IMR-90 (cell line): ENCODE measurements at regions not wholly inside any gene's neighbourhood (a gene's known extent, or its start where the extent isn't known, plus 50 kb on each side); places are given as distances from the start of the nearest gene placed in this dataset.
A peak's percentile ranks its signal among the peaks of the same experiment; 100 is the strongest.

Source experiments
- ATAC-seq: fragments of 200-7000 bp; cut with Tn5 transposase; 2 replicates; pipeline ENCODE4 v1.9.1; 2020; ENCODE audit warnings: low read depth, mild to moderate bottlenecking, moderate library complexity
- BruUV-seq: library from RNA; stranded (reverse); fragments of 400-500 nt; replicated peaks from 2 replicates; lab custom pipeline; 2021; lab: Mats Ljungman, UMichigan
- CTCF ChIA-PET: fragments of 300-600 bp; formaldehyde crosslinking; extraction: SDS; loops from one replicate; lab custom pipeline; 2021; ENCODE audit warnings: antibody characterized with exemption; lab: Yijun Ruan, JAX
- POLR2A ChIA-PET: fragments of 300-600 bp; sonication (Branson Sonifier 250); formaldehyde crosslinking; loops from one replicate; lab custom pipeline; 2022; ENCODE audit warnings: antibody characterized with exemption; ENCODE audit not compliant: unreplicated experiment; lab: Charles Lee
- DNase-seq: peaks from one replicate; pipeline ENCODE4 v3.0.0; 2013
- H2AFZ ChIP-seq: replicated peaks from 2 replicates; pipeline ENCODE3; 2013; ENCODE audit warnings: low read length, mild to moderate bottlenecking; ENCODE audit not compliant: poor library complexity
- H2AK5ac ChIP-seq: 2 replicates; pipeline ENCODE4 v1.6.1; 2013; ENCODE audit warnings: low read depth, low read length, inconsistent platforms
- H2AK9ac ChIP-seq: replicated peaks from 2 replicates; pipeline ENCODE3; 2013; ENCODE audit warnings: mild to moderate bottlenecking, low read depth, low read length, moderate library complexity; ENCODE audit not compliant: poor library complexity
- H2BK120ac ChIP-seq: 2 replicates; pipeline ENCODE4 v1.6.1; 2013; ENCODE audit warnings: low read depth, low read length, inconsistent platforms
- H2BK15ac ChIP-seq: 3 replicates; pipeline ENCODE4 v1.6.1; 2013; ENCODE audit warnings: low read depth, low read length, inconsistent platforms
- H2BK20ac ChIP-seq: 2 replicates; pipeline ENCODE4 v1.6.1; 2013; ENCODE audit warnings: low read depth, mild to moderate bottlenecking, inconsistent platforms, low read length, moderate library complexity
- H2BK5ac ChIP-seq: 2 replicates; pipeline ENCODE4 v1.6.1; 2013; ENCODE audit warnings: mild to moderate bottlenecking, low read depth, low read length, inconsistent platforms; ENCODE audit not compliant: poor library complexity, severe bottlenecking
- H3K14ac ChIP-seq: replicated peaks from 2 replicates; pipeline ENCODE4 v1.6.1; 2013; ENCODE audit warnings: low read depth, low read length, inconsistent platforms
- H3K18ac ChIP-seq: 2 replicates; pipeline ENCODE4 v1.6.1; 2013; ENCODE audit warnings: low read depth, low read length, control low read depth
- H3K23ac ChIP-seq: 2 replicates; pipeline ENCODE4 v1.6.1; 2013; ENCODE audit warnings: low read depth, low read length, inconsistent platforms
- H3K27ac ChIP-seq: 2 replicates; pipeline ENCODE4 v1.5.1; 2013; ENCODE audit warnings: mild to moderate bottlenecking, control low read depth, low read length; ENCODE audit not compliant: insufficient read depth
- H3K27me3 ChIP-seq: 2 replicates; pipeline ENCODE4 v1.6.1; 2013; ENCODE audit warnings: low read length; ENCODE audit not compliant: control insufficient read depth, insufficient read depth
- H3K36me3 ChIP-seq: 2 replicates; pipeline ENCODE4 v1.6.1; 2013; ENCODE audit warnings: low read length, mixed read lengths; ENCODE audit not compliant: control insufficient read depth, insufficient read depth
- H3K4ac ChIP-seq: 2 replicates; pipeline ENCODE4 v1.6.1; 2013; ENCODE audit warnings: low read depth, low read length, inconsistent platforms
- H3K4me1 ChIP-seq: 2 replicates; pipeline ENCODE4 v1.6.1; 2013; ENCODE audit warnings: low read length, mixed read lengths; ENCODE audit not compliant: control insufficient read depth, insufficient read depth
- H3K4me2 ChIP-seq: 2 replicates; pipeline ENCODE4 v1.6.1; 2013; ENCODE audit warnings: low read depth, mild to moderate bottlenecking, control low read depth, low read length, moderate library complexity
- H3K4me3 ChIP-seq: 2 replicates; pipeline ENCODE4 v1.5.1; 2013; ENCODE audit warnings: low read depth, mild to moderate bottlenecking, control low read depth, low read length, moderate library complexity; ENCODE audit not compliant: insufficient read depth
- H3K56ac ChIP-seq: 2 replicates; pipeline ENCODE4 v1.6.1; 2013; ENCODE audit warnings: low read length, inconsistent platforms; ENCODE audit not compliant: insufficient read depth; ENCODE audit errors: extremely low read depth
- H3K79me1 ChIP-seq, 2 experiments: 2 replicates each; pipeline ENCODE4 v1.6.1; 2013; ENCODE audit warnings: low read length in 2 of 2, inconsistent platforms in 1 of 2, low read depth in 1 of 2
- H3K9ac ChIP-seq: 2 replicates; pipeline ENCODE4 v1.6.1; 2013; ENCODE audit warnings: low read depth, low read length, control low read depth
- H3K9me1 ChIP-seq: 2 replicates; pipeline ENCODE4 v1.6.1; 2013; ENCODE audit warnings: low read length, inconsistent platforms; ENCODE audit not compliant: insufficient read depth
- H3K9me3 ChIP-seq: 2 replicates; pipeline ENCODE4 v1.6.1; 2013; ENCODE audit warnings: low read length; ENCODE audit not compliant: control insufficient read depth, insufficient read depth
- H4K20me1 ChIP-seq: 2 replicates; pipeline ENCODE4 v1.6.1; 2013; ENCODE audit warnings: low read length, inconsistent platforms; ENCODE audit not compliant: insufficient read depth
- H4K5ac ChIP-seq: 2 replicates; pipeline ENCODE4 v1.6.1; 2013; ENCODE audit warnings: mild to moderate bottlenecking, low read depth, low read length, control low read depth
- H4K8ac ChIP-seq, 2 experiments: 2 replicates each; pipeline ENCODE4 v1.6.1; 2013; ENCODE audit warnings: low read depth in 2 of 2, low read length in 2 of 2, control low read depth in 1 of 2, inconsistent platforms in 1 of 2
- H4K91ac ChIP-seq: 2 replicates; pipeline ENCODE4 v1.6.1; 2013; ENCODE audit warnings: low read depth, low read length, inconsistent platforms; ENCODE audit not compliant: insufficient read depth
- BHLHE40 ChIP-seq: fragments of 150-350 bp; IDR thresholded peaks from 2 replicates; pipeline ENCODE4 v1.6.1; 2016; ENCODE audit warnings: mild to moderate bottlenecking, low read depth, low read length
- CEBPB ChIP-seq: IDR thresholded peaks from 2 replicates; pipeline ENCODE4 v1.6.1; 2012; ENCODE audit warnings: low read depth, low read length, improper control_type of control experiment
- CTCF ChIP-seq: conservative IDR thresholded peaks from 2 replicates; pipeline ENCODE4 v1.5.1; 2012; ENCODE audit warnings: mild to moderate bottlenecking, low read depth, low read length, improper control_type of control experiment
- FOS ChIP-seq: fragments of 150-350 bp; IDR thresholded peaks from 2 replicates; pipeline ENCODE4 v1.6.1; 2016; ENCODE audit warnings: low read depth, low read length
- MXI1 ChIP-seq: IDR thresholded peaks from 2 replicates; pipeline ENCODE4 v1.6.1; 2012; ENCODE audit warnings: low read depth, mild to moderate bottlenecking, low read length, moderate library complexity, borderline replicate concordance
- POLR2A ChIP-seq: IDR thresholded peaks from 2 replicates; pipeline ENCODE4 v1.6.1; 2012; ENCODE audit warnings: mild to moderate bottlenecking, low read depth, low read length
- RAD21 ChIP-seq: IDR thresholded peaks from 2 replicates; pipeline ENCODE4 v1.6.1; 2012; ENCODE audit warnings: low read length, improper control_type of control experiment
- RCOR1 ChIP-seq: IDR thresholded peaks from 2 replicates; pipeline ENCODE4 v1.6.1; 2012; ENCODE audit warnings: mild to moderate bottlenecking, low read length, improper control_type of control experiment; ENCODE audit not compliant: insufficient replicate concordance
- WGBS, 2 experiments: methylation state at CpG; one replicate each; pipeline versions ENCODE4 v1.1.5 to v1.1.7; 2013; ENCODE audit warnings: missing lambda C conversion rate in 2 of 2; ENCODE audit not compliant: insufficient read length in 1 of 2; ENCODE audit errors: extremely low coverage in 2 of 2; 5-methylcytosine and 5-hydroxymethylcytosine counted together
- dilution Hi-C: fragments of 300-500 bp; cut with HindIII; formaldehyde crosslinking; loops from one replicate; pipeline ENCODE4 v1.14.3; 2018; ENCODE audit warnings: low sequenced_read_pairs; ENCODE audit not compliant: unreplicated experiment
- in situ Hi-C: fragments of 300-500 bp; cut with MboI; formaldehyde crosslinking; loops from 3 replicates; pipeline ENCODE4 v1.14.3; 2019; ENCODE audit warnings: low sequenced_read_pairs, inconsistent platforms, mixed read lengths
- intact Hi-C: fragments of 100-400 bp; cut with micrococcal nuclease; formaldehyde crosslinking; loops from 2 replicates; pipeline ENCODE4 v1.10.0; 2022
- TF ChIP-seq, protein P1 (sequence below): fragments of 150-350 bp; IDR thresholded peaks from 2 replicates; pipeline ENCODE4 v1.6.1; 2016; ENCODE audit warnings: low read depth, mild to moderate bottlenecking, low read length, moderate library complexity, borderline replicate concordance

DNA sequence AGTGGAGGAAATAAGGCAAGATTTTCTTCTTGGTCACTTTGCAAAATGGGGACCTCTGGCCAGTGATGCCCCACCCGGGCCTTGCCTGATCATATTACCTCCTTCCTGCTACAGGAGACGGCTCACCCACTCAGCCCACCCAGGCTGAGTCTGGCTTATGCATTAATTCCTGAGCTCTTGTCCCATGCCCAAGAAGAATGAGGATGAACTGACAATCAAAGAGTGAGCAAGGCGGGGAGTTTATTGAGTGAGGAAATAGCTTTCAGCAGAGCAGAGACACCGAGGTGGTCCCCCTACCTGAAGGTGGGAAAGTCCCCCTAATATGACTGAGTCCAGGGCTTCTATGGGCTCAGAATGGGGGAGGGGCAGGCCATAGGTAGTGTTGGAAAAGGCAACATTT lies 107.5 kb downstream of the EOMES start:
- no peak for ATAC-seq

More for the DNA sequence above, 107.5 kb downstream of the EOMES start:
- no peak overlapping the region for H3K27ac ChIP-seq
- H3K4me1 ChIP-seq = peaks cover 3% of the 10 kb centered on the region; the same call in 1 of the 2 replicates
- no peak overlapping the region for H3K23ac ChIP-seq
- H3K14ac ChIP-seq = peak overlapping the region; percentile 10; the same call in 1 of the 2 replicates
- no CpG with 5 or more reads among the region's 4 CpGs for WGBS, 2 experiments
- H2AK9ac ChIP-seq = no peak overlapping the region
- no peak overlapping the region for H3K4me2 ChIP-seq
- ChIA-PET POLR2A (no interaction called here), CTCF (no interaction called here)
- no peak overlapping the region for H3K18ac ChIP-seq
- H4K20me1 ChIP-seq = no peaks in the 10 kb centered on the region
- H2BK120ac ChIP-seq = peak overlapping the region; percentile 39; the same call in 1 of the 2 replicates
- 0 out of 2 replicates have a peak overlapping the region, but pooled peaks have one; percentile 44 for H2AK5ac ChIP-seq
- no TSS peak for BruUV-seq
- H3K79me1 ChIP-seq = no peaks in the 10 kb centered on the region
- in situ Hi-C loops = no loop called here
- dilution Hi-C loops = no loop called here
- peaks cover 7% of the 10 kb centered on the region for H3K9me3 ChIP-seq
- no peaks in the 10 kb centered on the region for H3K9me1 ChIP-seq
- no peak overlapping the region for H3K56ac ChIP-seq
- peak overlapping the region in 1 of 2 experiments; percentile 23; a peak in 1 of 4 replicates for H4K8ac ChIP-seq
- H2BK20ac ChIP-seq = peak overlapping the region; percentile 43; the same call in 1 of the 2 replicates
- no peak overlapping the region for H2AFZ ChIP-seq
- H3K27me3 ChIP-seq = no peaks in the 10 kb centered on the region
- H3K4me3 ChIP-seq = no peak overlapping the region
- no peak overlapping the region for H2BK15ac ChIP-seq
- no peak overlapping the region for H3K9ac ChIP-seq
- DNase-seq = no peak
- no peak overlapping the region for H4K91ac ChIP-seq
- no peak overlapping the region for H4K5ac ChIP-seq
- H2BK5ac ChIP-seq = peak overlapping the region; percentile 54
- TF ChIP-seq MXI1 (no peak), CTCF (no peak), CEBPB (no peak), FOS (no peak), RAD21 (no peak), POLR2A (no peak), BHLHE40 (no peak), RCOR1 (no peak)
- TF ChIP-seq, protein P1, sequence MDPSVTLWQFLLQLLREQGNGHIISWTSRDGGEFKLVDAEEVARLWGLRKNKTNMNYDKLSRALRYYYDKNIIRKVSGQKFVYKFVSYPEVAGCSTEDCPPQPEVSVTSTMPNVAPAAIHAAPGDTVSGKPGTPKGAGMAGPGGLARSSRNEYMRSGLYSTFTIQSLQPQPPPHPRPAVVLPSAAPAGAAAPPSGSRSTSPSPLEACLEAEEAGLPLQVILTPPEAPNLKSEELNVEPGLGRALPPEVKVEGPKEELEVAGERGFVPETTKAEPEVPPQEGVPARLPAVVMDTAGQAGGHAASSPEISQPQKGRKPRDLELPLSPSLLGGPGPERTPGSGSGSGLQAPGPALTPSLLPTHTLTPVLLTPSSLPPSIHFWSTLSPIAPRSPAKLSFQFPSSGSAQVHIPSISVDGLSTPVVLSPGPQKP = no peak
- no peak overlapping the region for H3K4ac ChIP-seq
- H3K36me3 ChIP-seq = no peaks in the 10 kb centered on the region
- intact Hi-C loops = no loop called here
